ENCODE measurements at regions not wholly inside any gene's neighbourhood (a gene's known extent, or its start where the extent isn't known, plus 50 kb on each side); places are given as distances from the start of the nearest gene placed in this dataset.

DNA sequence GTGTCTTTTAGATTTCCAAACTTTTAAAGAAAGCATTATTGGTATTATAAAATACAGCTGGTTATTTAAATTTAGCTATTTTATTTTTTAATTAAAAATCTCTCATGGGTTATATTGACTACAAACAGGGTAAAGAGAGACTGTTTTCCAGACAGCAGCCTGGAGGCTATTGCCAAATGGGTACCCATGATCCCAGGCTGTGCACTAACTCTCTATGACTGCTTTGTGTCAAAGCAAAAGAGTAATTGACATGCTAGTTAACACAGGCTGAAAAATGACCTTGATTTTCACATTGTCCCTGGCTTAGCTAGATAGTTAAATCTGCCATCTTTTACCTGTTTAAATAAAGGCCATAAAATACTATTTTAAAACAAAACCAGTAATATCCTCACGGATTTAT lies 589.7 kb downstream of the ANXA1 start (continued):
- TF ChIP-seq, protein P1, sequence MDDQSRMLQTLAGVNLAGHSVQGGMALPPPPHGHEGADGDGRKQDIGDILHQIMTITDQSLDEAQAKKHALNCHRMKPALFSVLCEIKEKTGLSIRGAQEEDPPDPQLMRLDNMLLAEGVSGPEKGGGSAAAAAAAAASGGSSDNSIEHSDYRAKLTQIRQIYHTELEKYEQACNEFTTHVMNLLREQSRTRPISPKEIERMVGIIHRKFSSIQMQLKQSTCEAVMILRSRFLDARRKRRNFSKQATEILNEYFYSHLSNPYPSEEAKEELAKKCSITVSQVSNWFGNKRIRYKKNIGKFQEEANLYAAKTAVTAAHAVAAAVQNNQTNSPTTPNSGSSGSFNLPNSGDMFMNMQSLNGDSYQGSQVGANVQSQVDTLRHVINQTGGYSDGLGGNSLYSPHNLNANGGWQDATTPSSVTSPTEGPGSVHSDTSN (IDR thresholded peaks at IDR 0.05), result no peak
- TF ChIP-seq CTCF (IDR thresholded peaks at IDR 0.05), result no peak
- no peak for TF ChIP-seq MEF2A (IDR thresholded peaks at IDR 0.05; ENCODE audit: borderline replicate concordance, low read depth)
- no peak for TF ChIP-seq SIN3A (IDR thresholded peaks at IDR 0.05; ENCODE audit: borderline replicate concordance, low read depth, low read length)
- TF ChIP-seq YY1 (IDR thresholded peaks at IDR 0.05; ENCODE audit: low read depth), result no peak
- peak; percentile 88 for TF ChIP-seq CHD2 (IDR thresholded peaks at IDR 0.05; ENCODE audit: low read length, partially characterized antibody)

DNA sequence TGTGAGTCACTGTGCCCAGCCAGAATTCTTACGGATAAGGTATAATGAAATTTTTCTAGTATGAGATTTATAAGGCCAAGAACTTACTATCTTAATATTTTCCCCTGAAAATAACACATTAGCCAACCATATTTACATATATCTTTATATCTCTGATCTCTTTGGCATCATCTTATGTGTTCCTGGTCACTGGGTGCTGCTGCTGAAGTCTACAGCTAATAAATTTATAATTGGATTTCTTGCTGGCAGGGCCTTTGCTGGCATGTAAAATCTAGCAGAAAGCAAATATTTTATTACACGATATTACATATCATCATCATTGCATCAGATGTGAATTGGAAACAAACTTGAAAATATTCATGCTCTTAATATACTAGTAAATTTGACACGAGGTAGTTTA lies 590.7 kb downstream of the ANXA1 start:
- WGBS (ENCODE audit: low lambda C conversion rate), result 23% methylated on average over 3 of the region's 3 CpGs
- Histone ChIP-seq H3F3A (replicated peaks; ENCODE audit: insufficient read depth) (no peaks in the 10 kb centered on the region), H3K4me3 (ENCODE audit: low read depth in 2 of 2, low read length in 1 of 2) (no peak overlapping the region), H3K9me3 (no peaks in the 10 kb centered on the region), H3K36me3 (replicated peaks in 1 of 2; ENCODE audit: control insufficient read depth in 1 of 2, insufficient read depth in 2 of 2, low read length in 1 of 2) (no peaks in the 10 kb centered on the region), H3K27me3 (ENCODE audit: insufficient read depth) (no peaks in the 10 kb centered on the region), H3K27ac (ENCODE audit: low read depth in 2 of 2, low read length in 1 of 2) (peak overlapping the region in 1 of 2 experiments; percentile 92; a peak in 1 of 4 replicates), H3K4me1 (ENCODE audit: control insufficient read depth in 1 of 2, insufficient read depth in 2 of 2, low read depth in 1 of 2, low read length in 1 of 2) (peaks cover 0 to 3% of the 10 kb centered on the region in 2 experiments; a peak in 2 of 4 replicates), H3K9ac (no peak overlapping the region), H3K9me2 (no peaks in the 10 kb centered on the region), H3K4me2 (no peak overlapping the region), H3K79me2 (ENCODE audit: insufficient read depth) (no peaks in the 10 kb centered on the region), H4K20me1 (ENCODE audit: insufficient read depth) (no peaks in the 10 kb centered on the region), H2AFZ (ENCODE audit: low read depth) (no peak overlapping the region)
- ChIA-PET POLR2A (no interaction called here), CTCF (interaction anchor here (0.8 kb wide), 1 partner anchor 162 kb away, joined by 3 read pairs; no protein-coding TSS in a partner anchor)
- TF ChIP-seq CHD2 (IDR thresholded peaks at IDR 0.05; ENCODE audit: low read length, partially characterized antibody), result peak; percentile 47
- peak in 1 of 2 experiments; percentile 70; a peak in 2 of 4 replicates for TF ChIP-seq EP300 (IDR thresholded peaks at IDR 0.05; ENCODE audit: borderline replicate concordance in 1 of 2, low read depth in 1 of 2, low read length in 1 of 2)
- peak; percentile 70 for TF ChIP-seq GATA2 (CRISPR knock-in tag; IDR thresholded peaks at IDR 0.05)
- TF ChIP-seq, protein P2, sequence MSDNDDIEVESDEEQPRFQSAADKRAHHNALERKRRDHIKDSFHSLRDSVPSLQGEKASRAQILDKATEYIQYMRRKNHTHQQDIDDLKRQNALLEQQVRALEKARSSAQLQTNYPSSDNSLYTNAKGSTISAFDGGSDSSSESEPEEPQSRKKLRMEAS (IDR thresholded peaks at IDR 0.05; ENCODE audit: low read depth), result no peak
- no peak for TF ChIP-seq NFIC (IDR thresholded peaks at IDR 0.05; ENCODE audit: borderline replicate concordance)
- TF ChIP-seq RAD21 (IDR thresholded peaks at IDR 0.05; ENCODE audit: low read length), result peak; percentile 29; the same call in 1 of the 2 replicates
- TF ChIP-seq RCOR1 (IDR thresholded peaks at IDR 0.05; ENCODE audit: low read length), result peak; percentile 80
- peak; percentile 2 for DNase-seq

GRCh38 chr9:73743826-73744225 lies 592.2 kb downstream of the ANXA1 start:
- ChIA-PET CTCF (no interaction called here), POLR2A (no interaction called here)
- Histone ChIP-seq H4K20me1 (ENCODE audit: insufficient read depth) (no peaks in the 10 kb centered on the region), H3K9ac (no peak overlapping the region), H3K27me3 (ENCODE audit: insufficient read depth) (no peaks in the 10 kb centered on the region), H3K9me2 (no peaks in the 10 kb centered on the region), H3K4me2 (no peak overlapping the region), H3K4me1 (ENCODE audit: control insufficient read depth in 1 of 2, insufficient read depth in 2 of 2, low read depth in 1 of 2, low read length in 1 of 2) (peaks cover 0 to 3% of the 10 kb centered on the region in 2 experiments; a peak in 2 of 4 replicates), H3K4me3 (ENCODE audit: low read depth in 2 of 2, low read length in 1 of 2) (no peak overlapping the region), H3K27ac (ENCODE audit: low read depth in 2 of 2, low read length in 1 of 2) (no peak overlapping the region), H2AFZ (ENCODE audit: low read depth) (no peak overlapping the region), H3F3A (replicated peaks; ENCODE audit: insufficient read depth) (no peaks in the 10 kb centered on the region), H3K9me3 (no peaks in the 10 kb centered on the region), H3K79me2 (ENCODE audit: insufficient read depth) (no peaks in the 10 kb centered on the region), H3K36me3 (replicated peaks in 1 of 2; ENCODE audit: control insufficient read depth in 1 of 2, insufficient read depth in 2 of 2, low read length in 1 of 2) (no peaks in the 10 kb centered on the region)
- no peak for DNase-seq
- 24% methylated on average over 1 of the region's 1 CpG for WGBS (ENCODE audit: low lambda C conversion rate)
- TF ChIP-seq CHD2 (IDR thresholded peaks at IDR 0.05; ENCODE audit: low read length, partially characterized antibody) (no peak), FOXM1 (IDR thresholded peaks at IDR 0.05; ENCODE audit: low read depth) (no peak), NFIC (IDR thresholded peaks at IDR 0.05; ENCODE audit: borderline replicate concordance) (no peak), TEAD4 (IDR thresholded peaks at IDR 0.05; ENCODE audit: borderline replicate concordance, insufficient read depth) (no peak), GABPA (IDR thresholded peaks at IDR 0.05; ENCODE audit: low read depth) (no peak), SIN3A (IDR thresholded peaks at IDR 0.05; ENCODE audit: borderline replicate concordance, low read depth, low read length) (no peak), POLR2AphosphoS5 (IDR thresholded peaks at IDR 0.05; ENCODE audit: low read depth, low read length) (no peak), NRF1 (IDR thresholded peaks at IDR 0.05; ENCODE audit: low read depth, low read length) (no peak), SMC3 (IDR thresholded peaks at IDR 0.05; ENCODE audit: low read depth, low read length) (no peak), MEF2A (IDR thresholded peaks at IDR 0.05; ENCODE audit: borderline replicate concordance, low read depth) (no peak), FOSL2 (IDR thresholded peaks at IDR 0.05; ENCODE audit: borderline replicate concordance, low read depth) (no peak), MXI1 (IDR thresholded peaks at IDR 0.05; ENCODE audit: low read depth, low read length) (no peak)
- TF ChIP-seq, protein P3, sequence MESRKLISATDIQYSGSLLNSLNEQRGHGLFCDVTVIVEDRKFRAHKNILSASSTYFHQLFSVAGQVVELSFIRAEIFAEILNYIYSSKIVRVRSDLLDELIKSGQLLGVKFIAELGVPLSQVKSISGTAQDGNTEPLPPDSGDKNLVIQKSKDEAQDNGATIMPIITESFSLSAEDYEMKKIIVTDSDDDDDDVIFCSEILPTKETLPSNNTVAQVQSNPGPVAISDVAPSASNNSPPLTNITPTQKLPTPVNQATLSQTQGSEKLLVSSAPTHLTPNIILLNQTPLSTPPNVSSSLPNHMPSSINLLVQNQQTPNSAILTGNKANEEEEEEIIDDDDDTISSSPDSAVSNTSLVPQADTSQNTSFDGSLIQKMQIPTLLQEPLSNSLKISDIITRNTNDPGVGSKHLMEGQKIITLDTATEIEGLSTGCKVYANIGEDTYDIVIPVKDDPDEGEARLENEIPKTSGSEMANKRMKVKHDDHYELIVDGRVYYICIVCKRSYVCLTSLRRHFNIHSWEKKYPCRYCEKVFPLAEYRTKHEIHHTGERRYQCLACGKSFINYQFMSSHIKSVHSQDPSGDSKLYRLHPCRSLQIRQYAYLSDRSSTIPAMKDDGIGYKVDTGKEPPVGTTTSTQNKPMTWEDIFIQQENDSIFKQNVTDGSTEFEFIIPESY (IDR thresholded peaks at IDR 0.05; ENCODE audit: borderline replicate concordance, low read depth), result no peak

Measured in SK-N-SH (cell line).